Psoas muscle (tissue), 7 donors: ENCODE measurements at regions not wholly inside any gene's neighbourhood (a gene's known extent, or its start where the extent isn't known, plus 50 kb on each side); places are given as distances from the start of the nearest gene placed in this dataset.

Experiments
- ATAC-seq, 4 donors: fragments of 200-7000 bp; cut with Tn5 transposase; one replicate each; pipeline ENCODE4 v1.9.1; 2020; ENCODE audit warnings: moderate library complexity in 3 of 4, mild to moderate bottlenecking in 2 of 4
- DNase-seq, 2 donors: peaks; one replicate each; pipeline ENCODE4 v3.0.0-alpha.2; 2020
- H3K27ac ChIP-seq: fragments of 200-600 bp; one replicate; pipeline ENCODE4 v1.8.0; 2022
- H3K27me3 ChIP-seq, 3 donors: fragments of 200-600 bp in 1 of 3; one replicate each; pipeline versions ENCODE4 v1.6.1 to v1.8.0; 2013 to 2022; ENCODE audit warnings: low read length in 2 of 3, mild to moderate bottlenecking in 2 of 3, moderate library complexity in 1 of 3; ENCODE audit not compliant: insufficient read depth in 3 of 3
- H3K36me3 ChIP-seq, 2 donors: fragments of 200-600 bp in 1 of 2; one replicate each; pipeline versions ENCODE4 v1.6.1 to v1.8.0; 2013 to 2022; ENCODE audit warnings: low read depth in 1 of 2, mild to moderate bottlenecking in 1 of 2, moderate library complexity in 1 of 2; ENCODE audit not compliant: insufficient read depth in 1 of 2
- H3K4me1 ChIP-seq: fragments of 200-600 bp; one replicate; pipeline ENCODE4 v1.8.0; 2022
- H3K4me3 ChIP-seq: fragments of 200-600 bp; one replicate; pipeline ENCODE4 v1.8.0; 2022; ENCODE audit warnings: mild to moderate bottlenecking
- H3K9me3 ChIP-seq: fragments of 200-600 bp; one replicate; pipeline ENCODE4 v1.8.0; 2022
- WGBS, 3 donors: extraction: QIAGEN DNeasy Blood & Tissue Kit; methylation state at CpG; one replicate each; pipeline versions ENCODE4 v1.1.6 to v1.1.7; 2013; 5-methylcytosine and 5-hydroxymethylcytosine counted together
- intact Hi-C, 2 donors: fragments of 100-400 bp; cut with DNase I; formaldehyde crosslinking; loops; one replicate each; pipeline versions ENCODE4 v1.11.0 to v1.14.2; 2022
- TF ChIP-seq, protein P1 (sequence below): fragments of 200-600 bp; IDR thresholded peaks from one replicate; pipeline ENCODE4 v1.8.0; 2022; ENCODE audit warnings: antibody characterized with exemption
- donor health status: healthy with polysubstance abuse.
- donor health status: DM: no; HTN: no; CAD: no; lungs with moderate emphysema.
- donor health status: Bipolar disorder and iron deficiency.
- donor health status: healthy.
- donor health status: DM: yes; HTN: yes; CAD: no.
- donor health status: DM: no; HTN: no; CAD: no.
- donor health status: DM: yes; HTN: yes; CAD: no.

- Histone ChIP-seq H3K27ac (no peak overlapping the region), H3K36me3 (no peaks in the 10 kb centered on the region), H3K4me3 (no peak overlapping the region), H3K9me3 (no peaks in the 10 kb centered on the region), H3K27me3 (no peaks in the 10 kb centered on the region), H3K4me1 (no peaks in the 10 kb centered on the region)
- TF ChIP-seq, protein P1, sequence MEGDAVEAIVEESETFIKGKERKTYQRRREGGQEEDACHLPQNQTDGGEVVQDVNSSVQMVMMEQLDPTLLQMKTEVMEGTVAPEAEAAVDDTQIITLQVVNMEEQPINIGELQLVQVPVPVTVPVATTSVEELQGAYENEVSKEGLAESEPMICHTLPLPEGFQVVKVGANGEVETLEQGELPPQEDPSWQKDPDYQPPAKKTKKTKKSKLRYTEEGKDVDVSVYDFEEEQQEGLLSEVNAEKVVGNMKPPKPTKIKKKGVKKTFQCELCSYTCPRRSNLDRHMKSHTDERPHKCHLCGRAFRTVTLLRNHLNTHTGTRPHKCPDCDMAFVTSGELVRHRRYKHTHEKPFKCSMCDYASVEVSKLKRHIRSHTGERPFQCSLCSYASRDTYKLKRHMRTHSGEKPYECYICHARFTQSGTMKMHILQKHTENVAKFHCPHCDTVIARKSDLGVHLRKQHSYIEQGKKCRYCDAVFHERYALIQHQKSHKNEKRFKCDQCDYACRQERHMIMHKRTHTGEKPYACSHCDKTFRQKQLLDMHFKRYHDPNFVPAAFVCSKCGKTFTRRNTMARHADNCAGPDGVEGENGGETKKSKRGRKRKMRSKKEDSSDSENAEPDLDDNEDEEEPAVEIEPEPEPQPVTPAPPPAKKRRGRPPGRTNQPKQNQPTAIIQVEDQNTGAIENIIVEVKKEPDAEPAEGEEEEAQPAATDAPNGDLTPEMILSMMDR = no peak
- WGBS, 3 donors = 77 to 85% (median 82%) methylated on average over 3 of the region's 3 CpGs
- intact Hi-C loops = no loop called here
- DNase-seq (no peak), ATAC-seq (no peak)
These were observed 189.6 kb upstream of the RBMS1 start for GRCh38 chr2:160683206-160683605.

GRCh38 chr2:160687629-160688028 is 194.0 kb upstream of the RBMS1 start:
- WGBS, 3 donors = 68 to 81% (median 75%) methylated on average over 7 of the region's 7 CpGs
- Histone ChIP-seq H3K9me3 (no peaks in the 10 kb centered on the region), H3K27me3 (no peaks in the 10 kb centered on the region), H3K4me1 (no peaks in the 10 kb centered on the region), H3K36me3 (no peaks in the 10 kb centered on the region), H3K27ac (no peak overlapping the region), H3K4me3 (no peak overlapping the region)
- DNase-seq (no peak), ATAC-seq (no peak)
- intact Hi-C loops = no loop called here
- TF ChIP-seq, protein P1 = no peak

DNA sequence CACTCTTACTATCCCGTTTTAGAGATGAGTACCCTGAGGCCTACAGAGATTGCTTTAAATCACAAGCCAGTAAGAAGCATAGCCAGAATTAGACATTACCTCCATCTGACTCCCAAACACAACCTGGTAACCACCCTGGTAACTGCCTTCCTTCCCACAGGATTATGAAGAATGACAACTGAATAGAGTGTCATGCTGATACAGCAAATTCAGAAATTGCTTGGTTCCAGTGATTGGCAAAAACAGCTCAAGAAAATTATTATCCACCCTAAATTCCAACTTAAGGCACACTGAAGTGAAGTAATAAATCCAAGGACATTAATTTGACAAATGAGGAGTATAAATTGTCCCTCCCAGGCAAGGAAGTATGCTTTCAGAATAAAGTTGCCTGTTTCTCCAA is 195.8 kb upstream of the RBMS1 start:
- 94 to 100% (median 94%) methylated on average over 1 of the region's 1 CpG for WGBS, 3 donors
- intact Hi-C loops = no loop called here
- Histone ChIP-seq H3K27ac (no peak overlapping the region), H3K9me3 (no peaks in the 10 kb centered on the region), H3K4me3 (no peak overlapping the region), H3K36me3 (no peaks in the 10 kb centered on the region), H3K27me3 (no peaks in the 10 kb centered on the region), H3K4me1 (no peaks in the 10 kb centered on the region)
- ATAC-seq (no peak), DNase-seq (no peak)
- TF ChIP-seq, protein P1 = no peak

GRCh38 chr2:160694221-160694620 is 200.6 kb upstream of the RBMS1 start:
- intact Hi-C loops = no loop called here
- Histone ChIP-seq H3K36me3 (no peaks in the 10 kb centered on the region), H3K9me3 (no peaks in the 10 kb centered on the region), H3K4me1 (peaks cover 12% of the 10 kb centered on the region), H3K4me3 (no peak overlapping the region), H3K27ac (no peak overlapping the region), H3K27me3 (no peaks in the 10 kb centered on the region)
- DNase-seq (no peak), ATAC-seq (no peak)
- TF ChIP-seq, protein P1 = no peak
- WGBS, 3 donors = 92 to 97% (median 95%) methylated on average over 2 of the region's 2 CpGs

DNA sequence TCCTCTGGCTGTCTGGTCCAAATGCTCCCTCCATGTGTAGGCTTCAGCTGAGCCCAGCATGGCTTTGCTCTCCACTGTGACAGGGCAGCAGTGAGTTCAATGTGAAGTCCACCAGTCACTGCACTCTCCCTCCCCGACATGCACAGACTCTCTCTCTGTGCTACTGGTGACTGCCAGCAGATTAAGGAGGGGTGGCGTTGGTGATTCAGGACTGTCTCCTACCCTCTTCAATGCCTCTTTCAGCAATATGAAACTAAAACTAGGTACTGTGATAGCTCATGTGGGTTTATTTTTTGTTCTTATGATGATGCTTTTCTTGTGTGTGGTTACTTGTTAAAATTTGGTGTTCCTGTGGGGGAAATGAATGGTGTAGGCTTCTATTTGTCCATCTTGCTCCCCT is 201.0 kb upstream of the RBMS1 start:
- Histone ChIP-seq H3K4me1 (peaks cover 12% of the 10 kb centered on the region), H3K36me3 (no peaks in the 10 kb centered on the region), H3K4me3 (no peak overlapping the region), H3K9me3 (no peaks in the 10 kb centered on the region), H3K27ac (no peak overlapping the region), H3K27me3 (no peaks in the 10 kb centered on the region)
- TF ChIP-seq, protein P1 = no peak
- ATAC-seq = no peak
- intact Hi-C loops = no loop called here
- WGBS, 3 donors = 33 to 39% (median 39%) methylated on average over 2 of the region's 2 CpGs
- no peak for DNase-seq
